ENCODE measurements at regions not wholly inside any gene's neighbourhood (a gene's known extent, or its start where the extent isn't known, plus 50 kb on each side); places are given as distances from the start of the nearest gene placed in this dataset.

DNA sequence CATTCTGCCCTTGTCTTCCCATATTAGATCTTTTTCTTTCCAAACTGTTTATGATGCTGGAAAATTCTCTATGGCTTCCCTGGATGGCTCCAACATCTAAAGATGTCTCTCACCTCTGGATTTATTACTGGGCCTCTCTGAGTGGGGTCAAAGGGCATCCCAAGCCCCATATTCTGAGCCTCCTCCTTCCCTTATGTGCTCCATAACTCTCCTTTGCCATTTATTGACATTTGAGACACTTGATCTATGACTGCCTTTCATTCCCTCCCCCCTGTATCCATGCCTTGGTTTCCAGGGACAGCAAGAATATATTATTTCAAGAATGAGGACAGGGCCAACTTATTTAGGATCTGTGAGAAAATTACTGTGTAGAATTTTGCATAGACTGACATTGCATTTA, 369.3 kb upstream of the ONECUT1 start:
- H3K27me3 ChIP-seq (ENCODE audit: insufficient read depth, poor library complexity, severe bottlenecking), result no peaks in the 10 kb centered on the region
- TF ChIP-seq SPI1 (IDR thresholded peaks at IDR 0.05; ENCODE audit: borderline replicate concordance, low read depth) (no peak), REST (IDR thresholded peaks at IDR 0.05; ENCODE audit: insufficient replicate concordance, low read depth) (no peak), GABPA (IDR thresholded peaks at IDR 0.05; ENCODE audit: low read depth) (no peak), POLR2AphosphoS5 (IDR thresholded peaks at IDR 0.05; ENCODE audit: low read depth) (no peak)
- TF ChIP-seq, protein P1, sequence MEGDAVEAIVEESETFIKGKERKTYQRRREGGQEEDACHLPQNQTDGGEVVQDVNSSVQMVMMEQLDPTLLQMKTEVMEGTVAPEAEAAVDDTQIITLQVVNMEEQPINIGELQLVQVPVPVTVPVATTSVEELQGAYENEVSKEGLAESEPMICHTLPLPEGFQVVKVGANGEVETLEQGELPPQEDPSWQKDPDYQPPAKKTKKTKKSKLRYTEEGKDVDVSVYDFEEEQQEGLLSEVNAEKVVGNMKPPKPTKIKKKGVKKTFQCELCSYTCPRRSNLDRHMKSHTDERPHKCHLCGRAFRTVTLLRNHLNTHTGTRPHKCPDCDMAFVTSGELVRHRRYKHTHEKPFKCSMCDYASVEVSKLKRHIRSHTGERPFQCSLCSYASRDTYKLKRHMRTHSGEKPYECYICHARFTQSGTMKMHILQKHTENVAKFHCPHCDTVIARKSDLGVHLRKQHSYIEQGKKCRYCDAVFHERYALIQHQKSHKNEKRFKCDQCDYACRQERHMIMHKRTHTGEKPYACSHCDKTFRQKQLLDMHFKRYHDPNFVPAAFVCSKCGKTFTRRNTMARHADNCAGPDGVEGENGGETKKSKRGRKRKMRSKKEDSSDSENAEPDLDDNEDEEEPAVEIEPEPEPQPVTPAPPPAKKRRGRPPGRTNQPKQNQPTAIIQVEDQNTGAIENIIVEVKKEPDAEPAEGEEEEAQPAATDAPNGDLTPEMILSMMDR (IDR thresholded peaks at IDR 0.05; ENCODE audit: insufficient read depth, low read length), result no peak
- no peak overlapping the region for H3K4me3 ChIP-seq (replicated peaks; ENCODE audit: insufficient read depth, low read length)
- H3K27ac ChIP-seq (replicated peaks), result no peak overlapping the region
- no peak for DNase-seq (ENCODE audit: low read depth in 1 of 2, low spot score in 1 of 2)

GRCh38 chr15:53158995-53159394, 368.9 kb upstream of the ONECUT1 start:
- DNase-seq (ENCODE audit: low read depth in 1 of 2, low spot score in 1 of 2), result no peak
- no peak for TF ChIP-seq SPI1 (IDR thresholded peaks at IDR 0.05; ENCODE audit: borderline replicate concordance, low read depth)
- TF ChIP-seq POLR2AphosphoS5 (IDR thresholded peaks at IDR 0.05; ENCODE audit: low read depth), result no peak
- Histone ChIP-seq H3K4me3 (replicated peaks; ENCODE audit: insufficient read depth, low read length) (no peak overlapping the region), H3K27ac (replicated peaks) (no peak overlapping the region), H3K27me3 (ENCODE audit: insufficient read depth, poor library complexity, severe bottlenecking) (no peaks in the 10 kb centered on the region)

DNA sequence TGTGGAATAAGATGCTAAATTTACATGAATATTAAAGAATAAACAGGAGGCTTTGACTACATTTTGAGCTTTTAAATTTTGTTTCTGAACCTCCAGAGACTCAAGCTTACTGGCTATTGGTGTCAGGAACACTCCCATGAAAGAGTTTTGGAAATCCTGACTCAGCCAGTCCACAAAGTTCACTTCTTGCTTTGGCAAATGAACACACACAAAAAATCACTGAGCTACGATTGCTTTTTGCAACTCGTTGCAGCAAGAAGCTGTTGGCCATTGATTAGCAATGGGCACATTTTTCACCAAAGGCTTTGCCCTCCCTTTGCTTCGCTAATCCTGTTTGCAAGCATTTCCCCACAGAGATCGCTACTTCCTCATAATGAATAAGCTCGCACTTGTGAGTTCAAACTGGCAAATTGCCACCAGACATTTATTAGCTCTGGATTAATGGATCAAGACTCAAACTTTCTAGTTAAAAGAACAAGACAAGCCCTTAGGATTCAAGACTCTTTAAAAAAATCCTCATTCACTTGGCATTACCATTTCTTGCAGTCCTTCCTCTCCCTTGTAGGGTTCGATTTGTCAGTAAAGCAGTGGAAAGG, 343.2 kb upstream of the ONECUT1 start:
- peak; percentile 31; the same call in 1 of the 2 replicates for TF ChIP-seq SPI1 (IDR thresholded peaks at IDR 0.05; ENCODE audit: borderline replicate concordance, low read depth)
- no peak for TF ChIP-seq POLR2AphosphoS5 (IDR thresholded peaks at IDR 0.05; ENCODE audit: low read depth)
- TF ChIP-seq, protein P1 (IDR thresholded peaks at IDR 0.05; ENCODE audit: insufficient read depth, low read length), result no peak
- TF ChIP-seq REST (IDR thresholded peaks at IDR 0.05; ENCODE audit: insufficient replicate concordance, low read depth), result no peak
- no peak for TF ChIP-seq GABPA (IDR thresholded peaks at IDR 0.05; ENCODE audit: low read depth)
- H3K27me3 ChIP-seq (ENCODE audit: insufficient read depth, poor library complexity, severe bottlenecking), result no peaks in the 10 kb centered on the region
- H3K4me3 ChIP-seq (replicated peaks; ENCODE audit: insufficient read depth, low read length), result no peak overlapping the region
- no peak overlapping the region for H3K27ac ChIP-seq (replicated peaks)
- DNase-seq (ENCODE audit: low read depth in 1 of 2, low spot score in 1 of 2), result peak in 1 of 2 experiments; percentile 2

- TF ChIP-seq REST (IDR thresholded peaks at IDR 0.05; ENCODE audit: insufficient replicate concordance, low read depth) (no peak), POLR2AphosphoS5 (IDR thresholded peaks at IDR 0.05; ENCODE audit: low read depth) (no peak), GABPA (IDR thresholded peaks at IDR 0.05; ENCODE audit: low read depth) (no peak)
- TF ChIP-seq, protein P1 (IDR thresholded peaks at IDR 0.05; ENCODE audit: insufficient read depth, low read length), result no peak
- DNase-seq (ENCODE audit: low read depth in 1 of 2, low spot score in 1 of 2), result no peak
- Histone ChIP-seq H3K27me3 (ENCODE audit: insufficient read depth, poor library complexity, severe bottlenecking) (no peaks in the 10 kb centered on the region), H3K4me3 (replicated peaks; ENCODE audit: insufficient read depth, low read length) (no peak overlapping the region), H3K27ac (replicated peaks) (no peak overlapping the region)
Observed at GRCh38 chr15:53130943-53131342, 340.8 kb upstream of the ONECUT1 start.

Measured in HL-60 (cell line).